Activated CD4-positive, CD25-positive, alpha-beta regulatory T cell treated with anti-CD3 and anti-CD28 coated beads, Interleukin-2, amount 50 U/mL, for 24 hours (primary cell): ENCODE measurements at regions not wholly inside any gene's neighbourhood (a gene's known extent, or its start where the extent isn't known, plus 50 kb on each side); places are given as distances from the start of the nearest gene placed in this dataset.
A peak's percentile ranks its signal among the peaks of the same experiment; 100 is the strongest.
"Not testable (repeated sequence)": the region's sequence is repeated elsewhere in the genome, so short reads cannot be mapped to it uniquely, and the experiment has no call there.

Source experiments
- ATAC-seq, 2 donors: fragments of 150-1000 bp; cut with Tn5 transposase; one replicate each; pipeline ENCODE4 v1.10.0; 2021; ENCODE audit warnings: mild to moderate bottlenecking in 1 of 2, moderate library complexity in 1 of 2

GRCh38 chr5:112472614-112473013 is 53.5 kb upstream of the EPB41L4A start:
- ATAC-seq, result no peak

GRCh38 chr5:112473989-112474388 is 54.9 kb upstream of the EPB41L4A start:
- no peak for ATAC-seq

- ATAC-seq, result no peak
These were observed 56.8 kb upstream of the EPB41L4A start for GRCh38 chr5:112475747-112476365.

- no peak for ATAC-seq
These were observed 60.3 kb upstream of the EPB41L4A start for GRCh38 chr5:112479418-112479817.

GRCh38 chr5:112480501-112480900 is 61.4 kb upstream of the EPB41L4A start:
- ATAC-seq, result no peak

GRCh38 chr5:112483704-112484103 is 64.6 kb upstream of the EPB41L4A start:
- ATAC-seq, result no peak

DNA sequence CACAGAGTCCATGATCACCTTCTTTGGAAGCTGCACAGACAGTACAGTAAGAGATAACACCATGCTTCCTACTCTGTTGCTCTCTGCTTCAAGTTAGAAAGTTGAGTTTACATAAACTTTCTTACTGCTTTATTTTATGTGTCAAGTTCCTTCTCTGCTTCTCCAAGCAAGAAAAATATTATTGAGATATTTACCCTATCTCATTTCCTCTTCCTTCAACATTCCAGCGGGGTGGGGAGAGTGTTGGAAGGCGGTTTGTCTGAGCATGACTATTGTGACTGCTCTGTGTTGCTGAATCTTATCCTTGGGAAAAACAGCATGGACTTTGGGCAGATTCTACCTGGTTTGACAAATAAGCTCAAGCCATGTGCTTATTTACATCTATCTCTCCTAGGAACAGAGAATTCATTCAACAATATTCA is 66.9 kb upstream of the EPB41L4A start:
- ATAC-seq, result no peak

- ATAC-seq, result no peak
These were observed 72.2 kb upstream of the EPB41L4A start for GRCh38 chr5:112491257-112491656.

- ATAC-seq, result peak in 1 of 2 donors; percentile 43
These were observed 73.2 kb upstream of the EPB41L4A start for GRCh38 chr5:112492291-112492690.

GRCh38 chr5:112503749-112504501 is 84.8 kb upstream of the EPB41L4A start:
- not testable (repeated sequence) for ATAC-seq

DNA sequence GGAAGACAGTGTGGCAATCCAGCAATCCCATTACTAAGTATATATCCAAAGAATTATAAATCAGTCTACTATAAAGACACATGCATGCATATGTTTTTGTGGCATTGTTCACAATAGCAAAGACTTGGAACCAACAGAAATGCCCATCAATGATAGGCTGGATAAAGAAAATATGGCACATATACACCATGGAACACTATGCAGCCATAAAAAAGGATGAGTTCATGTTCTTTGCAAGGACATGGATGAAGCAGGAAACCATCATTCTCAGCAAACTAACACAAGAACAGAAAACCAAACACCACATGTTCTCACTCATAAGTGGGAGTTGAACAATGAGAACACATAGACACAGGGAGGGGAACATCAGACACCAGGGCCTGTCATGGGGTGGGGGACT is 90.0 kb upstream of the EPB41L4A start:
- ATAC-seq, result not testable (repeated sequence)

- ATAC-seq, result no peak
These were observed 92.8 kb upstream of the EPB41L4A start for GRCh38 chr5:112511920-112512319.

DNA sequence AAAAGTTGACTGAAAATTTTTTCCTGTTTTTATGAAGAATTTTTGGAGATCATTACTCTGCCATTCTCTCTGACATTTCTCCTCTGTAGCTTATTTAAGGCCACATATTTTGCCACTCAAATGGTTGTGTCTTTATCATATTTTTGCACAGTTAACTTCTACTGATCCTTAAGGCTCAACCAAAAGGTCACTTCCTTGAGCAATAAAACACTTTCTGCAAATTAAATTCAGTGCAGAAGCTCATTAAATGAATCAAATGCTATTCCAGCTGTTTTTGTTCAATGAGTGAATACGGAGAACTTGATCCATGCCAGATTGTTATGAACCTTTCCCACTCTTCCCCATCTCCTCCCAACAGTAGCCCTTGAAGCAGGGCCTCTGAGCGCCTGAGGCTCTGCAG is 93.8 kb upstream of the EPB41L4A start:
- ATAC-seq, result no peak

- no peak for ATAC-seq
These were observed 95.0 kb upstream of the EPB41L4A start for GRCh38 chr5:112514111-112514510.

DNA sequence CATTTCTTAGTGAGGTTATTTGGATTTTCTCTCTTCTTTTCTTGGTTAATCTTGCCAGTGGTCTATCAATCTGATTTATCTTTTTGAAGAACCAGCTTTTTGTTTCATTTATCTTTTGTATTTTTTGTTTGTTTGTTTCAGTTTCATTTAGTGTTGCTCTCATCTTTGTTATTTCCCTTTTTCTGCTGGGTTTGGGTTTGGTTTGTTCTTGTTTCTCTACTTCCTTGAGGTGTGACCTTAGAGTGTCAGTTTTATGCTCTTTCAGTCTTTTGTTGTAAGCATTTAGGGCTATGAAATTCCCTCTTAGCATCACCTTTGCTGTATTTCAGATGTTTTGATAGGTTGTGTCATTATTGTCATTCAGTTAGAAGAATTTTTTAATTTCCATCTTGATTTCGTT is 101.4 kb upstream of the EPB41L4A start:
- ATAC-seq, result not testable (repeated sequence)

GRCh38 chr5:112522891-112523673 is 104.0 kb upstream of the EPB41L4A start:
- ATAC-seq, result not testable (repeated sequence)

- ATAC-seq, result not testable (repeated sequence)
These were observed 104.7 kb upstream of the EPB41L4A start for GRCh38 chr5:112523674-112524263.

- no peak for ATAC-seq
These were observed 106.1 kb upstream of the EPB41L4A start for GRCh38 chr5:112525217-112525616.

DNA sequence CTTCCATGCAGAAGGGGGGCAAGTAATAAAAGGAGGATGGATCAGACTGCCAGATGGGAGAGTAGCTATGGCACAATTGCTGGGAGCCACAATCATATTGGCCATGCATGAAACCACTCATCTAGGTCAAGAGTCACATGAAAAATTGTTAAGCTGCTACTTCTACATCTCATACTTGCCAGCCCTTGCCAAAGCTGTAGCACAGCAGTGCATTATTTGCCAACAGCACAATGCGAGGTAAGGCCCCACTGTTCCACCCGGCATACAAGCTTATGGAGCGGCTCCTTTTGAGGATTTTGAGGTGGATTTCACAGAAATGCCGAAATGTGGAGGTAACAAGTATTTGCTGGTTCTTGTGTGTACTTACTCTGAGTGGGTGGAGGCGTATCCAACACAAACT is 109.9 kb upstream of the EPB41L4A start:
- no peak for ATAC-seq

DNA sequence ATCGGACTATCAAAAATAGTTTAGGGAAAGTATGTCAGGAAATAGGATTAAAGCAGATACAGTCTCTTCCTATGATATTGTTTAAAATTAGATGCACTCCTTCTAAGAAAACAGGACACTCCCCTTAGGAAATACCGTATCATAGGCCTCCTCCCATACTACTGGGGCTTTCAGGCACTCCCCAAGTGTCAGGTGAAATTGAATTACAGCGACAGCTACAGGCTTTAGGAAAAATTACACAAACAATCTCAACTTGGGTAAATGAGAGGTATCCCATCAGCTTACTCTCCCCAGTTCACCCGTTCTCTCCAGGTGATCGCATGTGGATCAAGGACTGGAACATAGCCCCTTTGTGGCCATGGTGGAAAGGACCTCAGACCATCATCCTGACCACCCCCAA is 110.4 kb upstream of the EPB41L4A start:
- no peak for ATAC-seq

DNA sequence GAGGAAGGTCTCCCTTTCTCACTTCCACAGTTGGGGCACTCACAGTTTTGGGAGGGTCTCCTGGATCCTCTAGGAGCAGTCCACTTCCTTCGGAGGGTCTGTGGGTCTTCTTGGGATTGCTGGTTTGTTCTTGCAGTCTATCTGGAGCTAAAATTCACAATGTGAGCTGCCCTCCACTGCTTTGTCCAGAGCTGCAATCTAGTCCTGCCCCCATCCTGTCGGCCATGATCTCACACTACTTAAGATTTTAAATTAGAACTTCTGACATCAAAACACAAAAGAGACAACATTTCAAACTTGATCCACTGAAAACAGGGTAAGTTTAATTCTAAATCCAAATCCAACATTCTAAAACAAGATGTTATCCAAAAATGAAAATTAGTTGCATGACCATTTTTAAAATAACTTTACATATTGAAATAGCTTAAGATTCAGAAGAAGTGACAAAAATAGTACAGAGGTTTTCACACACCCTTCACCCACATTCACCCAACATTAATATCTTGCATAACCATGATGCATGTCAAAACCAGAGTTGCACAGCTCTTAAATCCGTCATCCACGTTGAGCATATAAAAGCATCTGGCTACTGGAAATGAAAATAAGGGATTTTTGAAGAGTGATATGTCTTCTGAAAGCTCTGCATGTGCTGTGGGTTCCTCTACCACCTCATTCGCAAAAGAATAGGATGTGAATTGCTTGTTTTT is 113.7 kb upstream of the EPB41L4A start:
- ATAC-seq, result no peak

DNA sequence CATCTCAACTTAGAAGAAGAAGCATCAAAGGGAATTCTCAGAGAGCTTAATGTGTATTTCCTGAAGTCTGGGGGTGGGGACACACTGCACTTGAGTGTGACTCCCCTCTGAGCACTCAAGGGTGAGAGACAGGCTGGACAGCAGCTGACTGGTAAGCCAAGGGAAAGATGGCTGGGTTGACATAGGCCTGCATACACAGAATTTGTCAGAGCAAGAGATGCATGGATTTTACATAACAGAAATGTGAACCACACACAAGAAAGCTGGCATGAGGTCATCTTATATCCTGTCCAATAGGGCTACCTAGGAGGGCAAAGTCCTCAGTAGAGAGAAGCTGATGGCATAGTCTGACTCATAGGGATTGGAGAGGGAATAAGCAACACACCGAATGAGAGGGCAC is 114.3 kb upstream of the EPB41L4A start:
- ATAC-seq, result no peak
